H1 (cell line): ENCODE measurements at regions not wholly inside any gene's neighbourhood (a gene's known extent, or its start where the extent isn't known, plus 50 kb on each side); places are given as distances from the start of the nearest gene placed in this dataset.
"Not testable (repeated sequence)": the region's sequence is repeated elsewhere in the genome, so short reads cannot be mapped to it uniquely, and the experiment has no call there.

Experiments used
- CTCF ChIA-PET: fragments of 300-600 bp; sonication (Branson Sonifier 250); formaldehyde crosslinking; loops from one replicate; lab custom pipeline; 2021; ENCODE audit not compliant: partially characterized antibody; lab: Charles Lee
- POLR2A ChIA-PET: fragments of 300-600 bp; sonication (Branson Sonifier 250); formaldehyde crosslinking; loops from one replicate; lab custom pipeline; 2021; ENCODE audit warnings: inconsistent platforms; ENCODE audit not compliant: partially characterized antibody; lab: Charles Lee
- DNase-seq, 2 experiments: peaks; one replicate each; pipeline versions ENCODE4 v3.0.0 to v3.0.0-alpha.2; 2010 to 2022; ENCODE audit warnings: low spot score in 2 of 2, low read depth in 1 of 2, mixed read lengths in 1 of 2
- FAIRE-seq: peaks from 2 replicates; lab custom pipeline; 2011; peaks lifted over from hg19 to GRCh38; lab: Jason Lieb, UNC
- H2AFZ ChIP-seq: 2 replicates; pipeline ENCODE4 v1.8.1; 2012; ENCODE audit warnings: low read length, inconsistent platforms
- H2AK5ac ChIP-seq: 2 replicates; pipeline ENCODE4 v1.6.1; 2013; ENCODE audit warnings: low read depth, low read length
- H2BK120ac ChIP-seq: replicated peaks from 2 replicates; pipeline ENCODE3; 2013; ENCODE audit warnings: low read depth, low read length, inconsistent platforms
- H2BK12ac ChIP-seq: 2 replicates; pipeline ENCODE4 v1.6.1; 2013; ENCODE audit warnings: low read depth, low read length
- H2BK15ac ChIP-seq: 2 replicates; pipeline ENCODE4 v1.6.1; 2013; ENCODE audit warnings: low read length
- H2BK20ac ChIP-seq: 2 replicates; pipeline ENCODE4 v1.6.1; 2013; ENCODE audit warnings: low read length
- H2BK5ac ChIP-seq: 2 replicates; pipeline ENCODE4 v1.6.1; 2013; ENCODE audit warnings: low read depth, low read length
- H3K14ac ChIP-seq: 2 replicates; pipeline ENCODE4 v1.6.1; 2013; ENCODE audit warnings: inconsistent platforms; ENCODE audit not compliant: insufficient read length
- H3K18ac ChIP-seq: 2 replicates; pipeline ENCODE4 v1.6.1; 2013; ENCODE audit warnings: low read length; ENCODE audit errors: extremely low read depth
- H3K23ac ChIP-seq: 2 replicates; pipeline ENCODE4 v1.6.1; 2013; ENCODE audit warnings: inconsistent platforms; ENCODE audit not compliant: insufficient read length
- H3K23me2 ChIP-seq: 2 replicates; pipeline ENCODE4 v1.6.1; 2013; ENCODE audit warnings: low read depth, low read length
- H3K27ac ChIP-seq: 2 replicates; pipeline ENCODE4 v1.6.1; 2011; ENCODE audit warnings: low read depth, low read length, inconsistent platforms
- H3K27me3 ChIP-seq, 4 experiments: replicated peaks in 1 of 4; 1 replicate in 1 of 4; 2 replicates in 3 of 4; pipeline versions ENCODE4 v1.6.1 to v1.8.1; 2011 to 2013; ENCODE audit warnings: low read length in 3 of 4, mild to moderate bottlenecking in 3 of 4, inconsistent platforms in 2 of 4, mixed read lengths in 2 of 4, moderate library complexity in 1 of 4; ENCODE audit not compliant: control insufficient read depth in 3 of 4, insufficient read depth in 3 of 4; ENCODE audit errors: extremely low read depth in 1 of 4
- H3K36me3 ChIP-seq, 4 experiments: 2 replicates each; pipeline versions ENCODE4 v1.6.1 to v1.8.1; 2011 to 2013; ENCODE audit warnings: mild to moderate bottlenecking in 4 of 4, low read length in 3 of 4, moderate library complexity in 2 of 4, control low read depth in 1 of 4, inconsistent platforms in 1 of 4; ENCODE audit not compliant: insufficient read depth in 4 of 4, control insufficient read depth in 2 of 4
- H3K4ac ChIP-seq: replicated peaks from 2 replicates; pipeline ENCODE3; 2013; ENCODE audit warnings: low read length, low read depth, mixed read lengths, inconsistent platforms; ENCODE audit not compliant: insufficient read length
- H3K4me1 ChIP-seq, 4 experiments: replicated peaks in 1 of 4; 1 replicate in 1 of 4; 2 replicates in 3 of 4; pipeline versions ENCODE4 v1.6.1 to v1.8.1; 2011 to 2013; ENCODE audit warnings: low read length in 3 of 4, inconsistent platforms in 2 of 4, mixed read lengths in 1 of 4; ENCODE audit not compliant: insufficient read depth in 4 of 4, control insufficient read depth in 3 of 4
- H3K4me2 ChIP-seq, 2 experiments: 2 replicates each; pipeline versions ENCODE4 v1.6.1 to v1.8.1; 2011 to 2013; ENCODE audit warnings: low read depth in 2 of 2, low read length in 2 of 2, control low read depth in 1 of 2, inconsistent platforms in 1 of 2, mild to moderate bottlenecking in 1 of 2; ENCODE audit not compliant: insufficient read depth in 1 of 2
- H3K4me3 ChIP-seq, 4 experiments: fragments of 200-600, 300-600 bp in 1 of 4; sonication (generic), shearing (Covaris generic), sonication (Bioruptor Twin) in 1 of 4; 2 replicates each; pipeline versions ENCODE4 v1.5.1 to v1.8.1; 2011 to 2016; ENCODE audit warnings: low read length in 4 of 4, low read depth in 3 of 4, control low read depth in 2 of 4, inconsistent platforms in 2 of 4, mild to moderate bottlenecking in 2 of 4, mixed read lengths in 1 of 4, moderate library complexity in 1 of 4; ENCODE audit not compliant: insufficient read depth in 2 of 4; ENCODE audit errors: extremely low read depth in 1 of 4
- H3K56ac ChIP-seq: replicated peaks from 2 replicates; pipeline ENCODE3; 2013; ENCODE audit warnings: low read depth, mild to moderate bottlenecking, mixed read lengths, low read length, inconsistent platforms; ENCODE audit not compliant: insufficient read length
- H3K79me1 ChIP-seq: 2 replicates; pipeline ENCODE4 v1.6.1; 2013; ENCODE audit warnings: low read depth, low read length, control low read depth
- H3K79me2 ChIP-seq, 2 experiments: 2 replicates each; pipeline versions ENCODE4 v1.6.1 to v1.8.1; 2012 to 2013; ENCODE audit warnings: low read length in 2 of 2, mild to moderate bottlenecking in 2 of 2, inconsistent platforms in 1 of 2; ENCODE audit not compliant: insufficient read depth in 2 of 2, control insufficient read depth in 1 of 2
- H3K9ac ChIP-seq, 4 experiments: replicated peaks in 1 of 4; 1 replicate in 1 of 4; 2 replicates in 3 of 4; pipeline versions ENCODE4 v1.6.1 to v1.8.1; 2011 to 2013; ENCODE audit warnings: low read depth in 3 of 4, low read length in 3 of 4, control low read depth in 2 of 4, mild to moderate bottlenecking in 2 of 4, moderate library complexity in 2 of 4, inconsistent platforms in 1 of 4; ENCODE audit errors: extremely low read depth in 1 of 4
- H3K9me3 ChIP-seq, 2 experiments: 2 replicates each; pipeline versions ENCODE4 v1.6.1 to v1.8.1; 2012 to 2013; ENCODE audit warnings: mild to moderate bottlenecking in 2 of 2, moderate library complexity in 2 of 2, control low read depth in 1 of 2, inconsistent platforms in 1 of 2, low read depth in 1 of 2, low read length in 1 of 2, mixed read lengths in 1 of 2; ENCODE audit not compliant: insufficient read depth in 2 of 2
- H4K20me1 ChIP-seq, 2 experiments: replicated peaks in 1 of 2; 2 replicates each; pipeline versions ENCODE3 to v1.8.1; 2011 to 2013; ENCODE audit warnings: inconsistent platforms in 2 of 2, low read length in 2 of 2, mild to moderate bottlenecking in 1 of 2; ENCODE audit not compliant: insufficient read depth in 2 of 2, control insufficient read depth in 1 of 2
- H4K5ac ChIP-seq: 2 replicates; pipeline ENCODE4 v1.6.1; 2013; ENCODE audit warnings: low read length, low read depth, mixed read lengths, inconsistent platforms; ENCODE audit not compliant: insufficient read length
- H4K8ac ChIP-seq: 2 replicates; pipeline ENCODE4 v1.8.0; 2013; ENCODE audit warnings: mild to moderate bottlenecking, moderate library complexity, low read length, inconsistent platforms; ENCODE audit not compliant: insufficient read depth; ENCODE audit errors: extremely low read depth
- H4K91ac ChIP-seq: replicated peaks from 2 replicates; pipeline ENCODE3; 2013; ENCODE audit warnings: low read length, mixed read lengths, inconsistent platforms; ENCODE audit not compliant: insufficient read length
- POLR2A ChIP-seq, 2 experiments: IDR thresholded peaks; 1 replicate in 1 of 2; 2 replicates in 1 of 2; pipeline ENCODE4 v1.6.1; 2011; ENCODE audit warnings: low read depth in 2 of 2, low read length in 2 of 2, mild to moderate bottlenecking in 2 of 2; ENCODE audit errors: control extremely low read depth in 1 of 2
- RAD21 ChIP-seq, 2 experiments: IDR thresholded peaks in 1 of 2; conservative IDR thresholded peaks in 1 of 2; 2 replicates each; pipeline ENCODE4 v1.6.1; 2011; ENCODE audit warnings: low read depth in 2 of 2, low read length in 2 of 2, improper control_type of control experiment in 1 of 2, inconsistent platforms in 1 of 2, mild to moderate bottlenecking in 1 of 2, moderate library complexity in 1 of 2
- WGBS, 2 experiments: shearing (Covaris generic) in 1 of 2; methylation state at CpG; one replicate each; pipeline versions ENCODE4 v1.1.6 to v1.1.7; 2013 to 2015; ENCODE audit warnings: low lambda C conversion rate in 2 of 2, mixed read lengths in 2 of 2, inconsistent platforms in 1 of 2, low coverage in 1 of 2, missing lambda C conversion rate in 1 of 2; ENCODE audit not compliant: insufficient replicate concordance in 2 of 2, insufficient coverage in 1 of 2, insufficient read length in 1 of 2; ENCODE audit errors: extremely low coverage in 1 of 2, missing lambda C conversion rate in 1 of 2; 5-methylcytosine and 5-hydroxymethylcytosine counted together

- TF ChIP-seq POLR2A (IDR thresholded peaks at IDR 0.05; ENCODE audit: control extremely low read depth in 1 of 2, low read depth in 2 of 2, low read length in 2 of 2) (no peak), RAD21 (IDR thresholded peaks at IDR 0.05 in 1 of 2, conservative IDR thresholded peaks at IDR 0.05 in 1 of 2; ENCODE audit: low read depth in 2 of 2, low read length in 2 of 2) (no peak)
Observed at GRCh38 chr3:14031271-14031670, 93.4 kb downstream of the CHCHD4 start (continued).

- H2AK5ac ChIP-seq, H3K56ac ChIP-seq, H3K14ac ChIP-seq, H3K9ac ChIP-seq, H3K23ac ChIP-seq, H2BK15ac ChIP-seq, POLR2A ChIA-PET, H3K4me2 ChIP-seq, CTCF ChIA-PET, H3K23me2 ChIP-seq, H3K18ac ChIP-seq, H3K4me1 ChIP-seq, H2BK12ac ChIP-seq, DNase-seq, H3K36me3 ChIP-seq, H2BK5ac ChIP-seq, H2BK20ac ChIP-seq, FAIRE-seq, H3K79me2 ChIP-seq, H3K27me3 ChIP-seq, H4K20me1 ChIP-seq, H4K91ac ChIP-seq, H2AFZ ChIP-seq, H3K27ac ChIP-seq, H4K8ac ChIP-seq, H3K79me1 ChIP-seq, H2BK120ac ChIP-seq, H3K4me3 ChIP-seq, H3K4ac ChIP-seq, H4K5ac ChIP-seq: not testable (repeated sequence)
- WGBS, 2 experiments = 96% methylated on average over 20 of the region's 20 CpGs; no CpG with 5 or more reads in 1 of the 2 experiments
- peaks cover 13 to 20% of the 10 kb centered on the region in 2 experiments for H3K9me3 ChIP-seq
Observed at GRCh38 chr3:14029390-14029995, 95.2 kb downstream of the CHCHD4 start.
